HG03354 (cell line): ENCODE measurements at regions not wholly inside any gene's neighbourhood (a gene's known extent, or its start where the extent isn't known, plus 50 kb on each side); places are given as distances from the start of the nearest gene placed in this dataset.

ENCODE experiments used
- ATAC-seq: cut with Tn5 transposase; IDR thresholded peaks from one replicate; pipeline ENCODE4 v1.9.1; 2021; ENCODE audit warnings: mild to moderate bottlenecking; ENCODE audit not compliant: unreplicated experiment, poor library complexity, severe bottlenecking

- ATAC-seq: no peak
These were observed 264.8 kb upstream of the ZPLD1 start for GRCh38 chr3:102169915-102170479.

- no peak for ATAC-seq
These were observed 264.3 kb upstream of the ZPLD1 start for GRCh38 chr3:102170545-102170944.

- ATAC-seq: no peak
These were observed 260.5 kb upstream of the ZPLD1 start for GRCh38 chr3:102174312-102174712.

- ATAC-seq: no peak
These were observed 259.9 kb upstream of the ZPLD1 start for GRCh38 chr3:102174832-102175374.

GRCh38 chr3:102176333-102177050 is 258.3 kb upstream of the ZPLD1 start:
- ATAC-seq: no peak

GRCh38 chr3:102177075-102177755 is 257.6 kb upstream of the ZPLD1 start:
- no peak for ATAC-seq

- no peak for ATAC-seq
These were observed 256.0 kb upstream of the ZPLD1 start for GRCh38 chr3:102178817-102179216.

GRCh38 chr3:102179326-102180177 is 255.3 kb upstream of the ZPLD1 start:
- peak; percentile 67 for ATAC-seq

GRCh38 chr3:102180280-102180931 is 254.4 kb upstream of the ZPLD1 start:
- ATAC-seq: peak; percentile 55

GRCh38 chr3:102181175-102181920 is 253.5 kb upstream of the ZPLD1 start:
- ATAC-seq: no peak

GRCh38 chr3:102182162-102182561 is 252.7 kb upstream of the ZPLD1 start:
- ATAC-seq: no peak

- no peak for ATAC-seq
These were observed 251.6 kb upstream of the ZPLD1 start for GRCh38 chr3:102183186-102183585.

GRCh38 chr3:102183623-102184022 is 251.2 kb upstream of the ZPLD1 start:
- ATAC-seq: no peak

GRCh38 chr3:102189541-102189940 is 245.3 kb upstream of the ZPLD1 start:
- ATAC-seq: no peak

- no peak for ATAC-seq
These were observed 244.7 kb upstream of the ZPLD1 start for GRCh38 chr3:102189956-102190723.

GRCh38 chr3:102192575-102192974 is 242.2 kb upstream of the ZPLD1 start:
- no peak for ATAC-seq

GRCh38 chr3:102193255-102193654 is 241.6 kb upstream of the ZPLD1 start:
- no peak for ATAC-seq

- ATAC-seq: no peak
These were observed 240.8 kb upstream of the ZPLD1 start for GRCh38 chr3:102194001-102194400.
